K562 (cell line): ENCODE measurements at regions not wholly inside any gene's neighbourhood (a gene's known extent, or its start where the extent isn't known, plus 50 kb on each side); places are given as distances from the start of the nearest gene placed in this dataset.

Experiments
- ATAC-seq: fragments of 200-7000 bp; cut with Tn5 transposase; 3 replicates; pipeline ENCODE4 v1.9.1; 2020; ENCODE audit warnings: moderate library complexity
- BruUV-seq: library from RNA; stranded (reverse); fragments of 400-500 nt; replicated peaks from 2 replicates; lab custom pipeline; 2021; lab: Mats Ljungman, UMichigan
- CTCF ChIA-PET: fragments of 300-600 bp; formaldehyde crosslinking; extraction: SDS; loops from one replicate; lab custom pipeline; 2021; ENCODE audit warnings: low intra/inter-chr PET ratio; lab: Yijun Ruan, JAX
- POLR2A ChIA-PET: fragments of 300-600, 350-650 bp; sonication (Branson Sonifier 250); formaldehyde crosslinking; extraction: SDS; loops from one replicate; lab custom pipeline; 2021; ENCODE audit warnings: antibody characterized with exemption, inconsistent platforms; lab: Yijun Ruan, JAX
- DNase-seq, 4 experiments: peaks; one replicate each; pipeline versions ENCODE4 v3.0.0 to v3.0.0-alpha.2; 2011 to 2018; ENCODE audit warnings: low spot score in 3 of 4, mixed read lengths in 3 of 4; ENCODE audit errors: extremely low read depth in 1 of 4
- FAIRE-seq: peaks from 2 replicates; lab custom pipeline; 2011; peaks lifted over from hg19 to GRCh38; lab: Jason Lieb, UNC
- H2AFZ ChIP-seq: 2 replicates; pipeline ENCODE4 v1.6.0; 2011; ENCODE audit warnings: low read depth, low read length, control low read depth, inconsistent platforms
- H3K27ac ChIP-seq: fragments of 200-600 bp; 3 replicates; pipeline ENCODE4 v1.8.0; 2011; ENCODE audit warnings: low read depth, mild to moderate bottlenecking, control low read depth, inconsistent platforms, low read length, moderate library complexity, mixed read lengths; ENCODE audit errors: extremely low read depth
- H3K27me3 ChIP-seq, 2 experiments: fragments of 300-600 bp in 1 of 2; 2 replicates in 1 of 2; 3 replicates in 1 of 2; pipeline versions ENCODE4 v1.6.0 to v1.8.0; 2011; ENCODE audit warnings: inconsistent platforms in 2 of 2, low read length in 2 of 2, mild to moderate bottlenecking in 1 of 2, mixed read lengths in 1 of 2, moderate library complexity in 1 of 2; ENCODE audit not compliant: control insufficient read depth in 2 of 2, insufficient read depth in 2 of 2
- H3K36me3 ChIP-seq: fragments of 300-600 bp; 3 replicates; pipeline ENCODE4 v1.8.0; 2011; ENCODE audit warnings: mild to moderate bottlenecking, low read length, inconsistent platforms; ENCODE audit not compliant: control insufficient read depth, insufficient read depth
- H3K4me1 ChIP-seq, 2 experiments: fragments of 200-600 bp in 1 of 2; replicated peaks in 1 of 2; 2 replicates in 1 of 2; 3 replicates in 1 of 2; pipeline versions ENCODE4 v1.5.1 to v1.8.0; 2011; ENCODE audit warnings: inconsistent platforms in 2 of 2, low read length in 2 of 2, mild to moderate bottlenecking in 1 of 2, mixed read lengths in 1 of 2, moderate library complexity in 1 of 2; ENCODE audit not compliant: control insufficient read depth in 2 of 2, insufficient read depth in 2 of 2
- H3K4me2 ChIP-seq: 2 replicates; pipeline ENCODE4 v1.6.1; 2011; ENCODE audit warnings: low read length, control low read depth, inconsistent platforms, mixed read lengths; ENCODE audit not compliant: insufficient read depth
- H3K4me3 ChIP-seq: fragments of 200-600 bp; sonication (generic), shearing (Covaris generic); 2 replicates; pipeline ENCODE4 v1.5.1; 2016; ENCODE audit warnings: control low read depth, inconsistent platforms
- H3K79me2 ChIP-seq: fragments of 200-600 bp; 3 replicates; pipeline ENCODE4 v1.8.0; 2011; ENCODE audit warnings: low read length, inconsistent platforms; ENCODE audit not compliant: control insufficient read depth, insufficient read depth
- H3K9ac ChIP-seq, 2 experiments: 2 replicates each; pipeline versions ENCODE4 v1.6.0 to v1.6.1; 2011; ENCODE audit warnings: low read depth in 2 of 2, low read length in 2 of 2, control low read depth in 1 of 2, inconsistent platforms in 1 of 2, mild to moderate bottlenecking in 1 of 2, mixed read lengths in 1 of 2; ENCODE audit not compliant: insufficient read depth in 1 of 2
- H3K9me1 ChIP-seq: one replicate; pipeline ENCODE4 v1.6.0; 2011; ENCODE audit warnings: inconsistent platforms, mild to moderate bottlenecking, low read length, moderate library complexity; ENCODE audit not compliant: control insufficient read depth, insufficient read depth
- H3K9me3 ChIP-seq: replicated peaks from 2 replicates; pipeline ENCODE4 v1.5.1; 2011; ENCODE audit warnings: low read depth, low read length, inconsistent platforms; ENCODE audit not compliant: control insufficient read depth, insufficient read depth
- H4K20me1 ChIP-seq: replicated peaks from 2 replicates; pipeline ENCODE4 v1.6.1; 2011; ENCODE audit warnings: low read length, inconsistent platforms, mixed read lengths; ENCODE audit not compliant: control insufficient read depth, insufficient read depth
- DMBX1 ChIP-seq: fragments of 250-450 bp; sonication (Bioruptor Pico); IDR thresholded peaks from 2 replicates; pipeline ENCODE4 v1.8.0; 2022; ENCODE audit warnings: inconsistent platforms, mild to moderate bottlenecking, moderate library complexity, borderline replicate concordance
- ELF2 ChIP-seq: fragments of 250-450 bp; sonication (Bioruptor Pico); IDR thresholded peaks from 2 replicates; pipeline ENCODE4 v1.5.0; 2021; ENCODE audit warnings: mild to moderate bottlenecking
- ESRRA ChIP-seq: fragments of 450-650 bp; IDR thresholded peaks from 2 replicates; pipeline ENCODE4 v1.6.1; 2014; ENCODE audit warnings: low read depth, mild to moderate bottlenecking, moderate library complexity, borderline replicate concordance
- HOMEZ ChIP-seq: fragments of 250-450 bp; sonication (Bioruptor Pico); IDR thresholded peaks from 2 replicates; pipeline ENCODE4 v1.4.0; 2020; ENCODE audit warnings: mild to moderate bottlenecking, moderate library complexity
- KLF1 ChIP-seq: fragments of 450-650 bp; IDR thresholded peaks from 2 replicates; pipeline ENCODE4 v1.6.1; 2016; ENCODE audit warnings: missing genetic modification characterization, missing compliant biosample characterization
- NFIX ChIP-seq: fragments of 250-450 bp; sonication (Bioruptor Pico); IDR thresholded peaks from 2 replicates; pipeline ENCODE4 v1.4.0; 2020; ENCODE audit warnings: low read depth, mild to moderate bottlenecking, moderate library complexity
- ZNF318 ChIP-seq, 2 experiments: fragments of 450-650 bp; IDR thresholded peaks; 2 replicates each; pipeline ENCODE4 v1.6.1; 2016; ENCODE audit warnings: mild to moderate bottlenecking in 2 of 2, borderline replicate concordance in 1 of 2, low read depth in 1 of 2, moderate library complexity in 1 of 2
- WGBS: fragments of 100-300 bp; shearing (Covaris generic); methylation state at CpG from one replicate; pipeline ENCODE4 v1.1.6; 2016; ENCODE audit warnings: low coverage, mixed read lengths; ENCODE audit not compliant: insufficient coverage; ENCODE audit errors: missing lambda C conversion rate; 5-methylcytosine and 5-hydroxymethylcytosine counted together
- in situ Hi-C: fragments of 300-500 bp; cut with MboI; formaldehyde crosslinking; loops from 4 replicates; pipeline ENCODE4 v1.15.0; 2018; ENCODE audit warnings: inconsistent platforms, mixed read lengths
- intact Hi-C: fragments of 100-400 bp; cut with micrococcal nuclease; formaldehyde crosslinking; loops from 2 replicates; pipeline ENCODE4 v1.14.2; 2022
- TF ChIP-seq, protein P1 (sequence below): sonication (generic); formaldehyde crosslinking; IDR thresholded peaks from 2 replicates; pipeline ENCODE4 v1.8.1; 2023; ENCODE audit warnings: mild to moderate bottlenecking, missing genetic modification reagents
- TF ChIP-seq, protein P2 (sequence below): fragments of 250-450 bp; sonication (Bioruptor Pico); IDR thresholded peaks from 2 replicates; pipeline ENCODE4 v1.4.0; 2020
- TF ChIP-seq, protein P3 (sequence below): sonication (generic); formaldehyde crosslinking; IDR thresholded peaks from 2 replicates; pipeline ENCODE4 v1.9.0; 2022; ENCODE audit warnings: mild to moderate bottlenecking, missing genetic modification reagents

GRCh38 chr3:88712552-88712951 is 394.9 kb upstream of the EPHA3 start:
- H3K79me2 ChIP-seq = no peaks in the 10 kb centered on the region
- intact Hi-C loops (no loop called here), in situ Hi-C loops (no loop called here)
- ChIA-PET POLR2A (no interaction called here), CTCF (no interaction called here)
- no peak overlapping the region for H3K4me3 ChIP-seq
- no peak for ATAC-seq
- BruUV-seq = no TSS peak
- no peak overlapping the region for H2AFZ ChIP-seq
- no peak overlapping the region for H3K27ac ChIP-seq
- WGBS = 0% methylated on average over 1 of the region's 2 CpGs
- H3K9me1 ChIP-seq = no peaks in the 10 kb centered on the region
- H3K36me3 ChIP-seq = no peaks in the 10 kb centered on the region
- no peaks in the 10 kb centered on the region for H3K4me1 ChIP-seq
- DNase-seq = no peak
- no peaks in the 10 kb centered on the region for H4K20me1 ChIP-seq
- H3K9ac ChIP-seq = no peak overlapping the region
- peaks cover 2% of the 10 kb centered on the region; the same call in 1 of the 2 replicates for H3K9me3 ChIP-seq
- FAIRE-seq = no peak
- H3K4me2 ChIP-seq = no peak overlapping the region
- no peaks in the 10 kb centered on the region for H3K27me3 ChIP-seq
- TF ChIP-seq, protein P1, sequence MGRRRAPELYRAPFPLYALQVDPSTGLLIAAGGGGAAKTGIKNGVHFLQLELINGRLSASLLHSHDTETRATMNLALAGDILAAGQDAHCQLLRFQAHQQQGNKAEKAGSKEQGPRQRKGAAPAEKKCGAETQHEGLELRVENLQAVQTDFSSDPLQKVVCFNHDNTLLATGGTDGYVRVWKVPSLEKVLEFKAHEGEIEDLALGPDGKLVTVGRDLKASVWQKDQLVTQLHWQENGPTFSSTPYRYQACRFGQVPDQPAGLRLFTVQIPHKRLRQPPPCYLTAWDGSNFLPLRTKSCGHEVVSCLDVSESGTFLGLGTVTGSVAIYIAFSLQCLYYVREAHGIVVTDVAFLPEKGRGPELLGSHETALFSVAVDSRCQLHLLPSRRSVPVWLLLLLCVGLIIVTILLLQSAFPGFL (CRISPR knock-in tag) = no peak
- no peak for TF ChIP-seq DMBX1 (CRISPR knock-in tag)
- TF ChIP-seq, protein P2, sequence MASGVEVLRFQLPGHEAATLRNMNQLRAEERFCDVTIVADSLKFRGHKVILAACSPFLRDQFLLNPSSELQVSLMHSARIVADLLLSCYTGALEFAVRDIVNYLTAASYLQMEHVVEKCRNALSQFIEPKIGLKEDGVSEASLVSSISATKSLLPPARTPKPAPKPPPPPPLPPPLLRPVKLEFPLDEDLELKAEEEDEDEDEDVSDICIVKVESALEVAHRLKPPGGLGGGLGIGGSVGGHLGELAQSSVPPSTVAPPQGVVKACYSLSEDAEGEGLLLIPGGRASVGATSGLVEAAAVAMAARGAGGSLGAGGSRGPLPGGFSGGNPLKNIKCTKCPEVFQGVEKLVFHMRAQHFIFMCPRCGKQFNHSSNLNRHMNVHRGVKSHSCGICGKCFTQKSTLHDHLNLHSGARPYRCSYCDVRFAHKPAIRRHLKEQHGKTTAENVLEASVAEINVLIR (CRISPR knock-in tag) = no peak
- no peak for TF ChIP-seq ZNF318 (IDR thresholded peaks at IDR 0.05; ENCODE audit: borderline replicate concordance in 1 of 2, low read depth in 1 of 2)
- TF ChIP-seq KLF1 (tag) = no peak
- no peak for TF ChIP-seq NFIX (CRISPR knock-in tag)
- no peak for TF ChIP-seq ELF2 (CRISPR knock-in tag)
- no peak for TF ChIP-seq HOMEZ
- no peak for TF ChIP-seq ESRRA
- TF ChIP-seq, protein P3, sequence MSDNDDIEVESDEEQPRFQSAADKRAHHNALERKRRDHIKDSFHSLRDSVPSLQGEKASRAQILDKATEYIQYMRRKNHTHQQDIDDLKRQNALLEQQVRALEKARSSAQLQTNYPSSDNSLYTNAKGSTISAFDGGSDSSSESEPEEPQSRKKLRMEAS (CRISPR knock-in tag) = no peak
